Stomach (tissue), 4 donors: ENCODE measurements at regions not wholly inside any gene's neighbourhood (a gene's known extent, or its start where the extent isn't known, plus 50 kb on each side); places are given as distances from the start of the nearest gene placed in this dataset.

Source experiments
- CTCF ChIP-seq, 7 experiments: fragments of 450-650 bp in 4 of 7; fragments of 200-600 bp in 3 of 7; sonication (generic) in 3 of 7; IDR thresholded peaks; one replicate each; pipeline ENCODE4 v1.5.1; 2016 to 2019; ENCODE audit warnings: antibody characterized with exemption in 7 of 7, control low read depth in 2 of 7, mild to moderate bottlenecking in 1 of 7
- EP300 ChIP-seq: sonication (generic); formaldehyde crosslinking; IDR thresholded peaks from one replicate; pipeline ENCODE4 v1.6.1; 2017; ENCODE audit warnings: antibody characterized with exemption
- POLR2A ChIP-seq, 4 donors: fragments of 450-650 bp; IDR thresholded peaks; one replicate each; pipeline ENCODE4 v1.6.1; 2016; ENCODE audit warnings: antibody characterized with exemption in 4 of 4, control low read depth in 2 of 4, mild to moderate bottlenecking in 1 of 4, moderate library complexity in 1 of 4
- POLR2AphosphoS5 ChIP-seq, 3 donors: sonication (generic); formaldehyde crosslinking; IDR thresholded peaks; one replicate each; pipeline ENCODE4 v1.6.1; 2016; ENCODE audit warnings: antibody characterized with exemption in 3 of 3

- TF ChIP-seq CTCF (IDR thresholded peaks at IDR 0.05), result no peak
- TF ChIP-seq POLR2A (IDR thresholded peaks at IDR 0.05), result no peak
- TF ChIP-seq POLR2AphosphoS5 (IDR thresholded peaks at IDR 0.05), result no peak
- TF ChIP-seq EP300, result no peak
Observed at GRCh38 chr10:55191236-55191860, 390.3 kb upstream of the PCDH15 start.
